GM12878 (cell line): ENCODE measurements at regions not wholly inside any gene's neighbourhood (a gene's known extent, or its start where the extent isn't known, plus 50 kb on each side); places are given as distances from the start of the nearest gene placed in this dataset.

Source experiments
- CTCF ChIP-seq, 3 experiments: IDR thresholded peaks in 2 of 3; conservative IDR thresholded peaks in 1 of 3; 2 replicates each; pipeline ENCODE4 v1.5.1; 2011; ENCODE audit warnings: low read depth in 3 of 3, low read length in 3 of 3, mild to moderate bottlenecking in 3 of 3, control low read depth in 2 of 3, moderate library complexity in 2 of 3, inconsistent platforms in 1 of 3, mixed read lengths in 1 of 3; ENCODE audit not compliant: control insufficient read depth in 2 of 3, insufficient read depth in 1 of 3; ENCODE audit errors: extremely low read depth in 1 of 3
- EP300 ChIP-seq, 2 experiments: fragments of 150-350 bp in 1 of 2; IDR thresholded peaks; 2 replicates each; pipeline ENCODE4 v1.6.1; 2011 to 2012; ENCODE audit warnings: low read depth in 2 of 2, low read length in 2 of 2, borderline replicate concordance in 1 of 2, improper control_type of control experiment in 1 of 2, inconsistent platforms in 1 of 2; ENCODE audit not compliant: control insufficient read depth in 1 of 2
- ESRRA ChIP-seq: IDR thresholded peaks from 2 replicates; pipeline ENCODE4 v1.6.1; 2012; ENCODE audit warnings: mild to moderate bottlenecking, low read length, improper control_type of control experiment
- ETV6 ChIP-seq, 2 experiments: fragments of 450-650 bp in 1 of 2; IDR thresholded peaks in 1 of 2; conservative IDR thresholded peaks in 1 of 2; 2 replicates each; pipeline ENCODE4 v1.6.1; 2014; ENCODE audit warnings: antibody characterized with exemption in 1 of 2, borderline replicate concordance in 1 of 2, low read depth in 1 of 2, mild to moderate bottlenecking in 1 of 2, moderate library complexity in 1 of 2
- KAT2A ChIP-seq: conservative IDR thresholded peaks from 2 replicates; pipeline ENCODE4 v1.6.1; 2011; ENCODE audit warnings: low read depth, low read length; ENCODE audit not compliant: control insufficient read depth
- POLR2AphosphoS5 ChIP-seq: IDR thresholded peaks from 2 replicates; pipeline ENCODE4 v1.6.1; 2011; ENCODE audit warnings: mild to moderate bottlenecking, low read length, inconsistent platforms
- RBBP5 ChIP-seq: fragments of 200-600 bp; sonication (generic); conservative IDR thresholded peaks from 2 replicates; pipeline ENCODE4 v1.6.1; 2016
- SIN3A ChIP-seq: IDR thresholded peaks from 2 replicates; pipeline ENCODE4 v1.6.1; 2012; ENCODE audit warnings: low read depth, low read length, improper control_type of control experiment
- SP1 ChIP-seq: IDR thresholded peaks from one replicate; pipeline ENCODE4 v1.6.1; 2011; ENCODE audit warnings: low read depth, low read length
- USF1 ChIP-seq: IDR thresholded peaks from 2 replicates; pipeline ENCODE4 v1.6.1; 2011; ENCODE audit warnings: borderline replicate concordance, low read depth, mild to moderate bottlenecking, moderate library complexity, mixed read lengths, low read length; ENCODE audit not compliant: insufficient read depth; ENCODE audit errors: extremely low read length
- ZBTB33 ChIP-seq: fragments of 450-650 bp; IDR thresholded peaks from 2 replicates; pipeline ENCODE4 v1.6.1; 2017; ENCODE audit warnings: mild to moderate bottlenecking
- ZNF217 ChIP-seq: fragments of 450-650 bp; IDR thresholded peaks from 2 replicates; pipeline ENCODE4 v1.6.1; 2017; ENCODE audit warnings: antibody characterized with exemption, mild to moderate bottlenecking
- ZSCAN29 ChIP-seq: fragments of 450-650 bp; IDR thresholded peaks from 2 replicates; pipeline ENCODE4 v1.6.1; 2017; ENCODE audit warnings: mild to moderate bottlenecking, moderate library complexity

- no peak for TF ChIP-seq ZBTB33
- TF ChIP-seq USF1: no peak
- TF ChIP-seq RBBP5: no peak
- no peak for TF ChIP-seq ESRRA
- no peak for TF ChIP-seq ETV6 (conservative IDR thresholded peaks at IDR 0.05 in 1 of 2, IDR thresholded peaks at IDR 0.05 in 1 of 2; ENCODE audit: borderline replicate concordance in 1 of 2, low read depth in 1 of 2)
- TF ChIP-seq ZSCAN29: no peak
- no peak for TF ChIP-seq CTCF (IDR thresholded peaks at IDR 0.05 in 2 of 3, conservative IDR thresholded peaks at IDR 0.05 in 1 of 3; ENCODE audit: control insufficient read depth in 2 of 3, extremely low read depth in 1 of 3, insufficient read depth in 1 of 3, low read depth in 3 of 3, low read length in 3 of 3)
- TF ChIP-seq POLR2AphosphoS5: no peak
- no peak for TF ChIP-seq EP300 (IDR thresholded peaks at IDR 0.05; ENCODE audit: borderline replicate concordance in 1 of 2, control insufficient read depth in 1 of 2, low read depth in 2 of 2, low read length in 2 of 2)
- TF ChIP-seq ZNF217: no peak
- no peak for TF ChIP-seq SP1
- no peak for TF ChIP-seq KAT2A
- no peak for TF ChIP-seq SIN3A
These were observed 65.7 kb upstream of the PITRM1 start for GRCh38 chr10:3238115-3238871.
